ENCODE measurements at regions not wholly inside any gene's neighbourhood (a gene's known extent, or its start where the extent isn't known, plus 50 kb on each side); places are given as distances from the start of the nearest gene placed in this dataset.

DNA sequence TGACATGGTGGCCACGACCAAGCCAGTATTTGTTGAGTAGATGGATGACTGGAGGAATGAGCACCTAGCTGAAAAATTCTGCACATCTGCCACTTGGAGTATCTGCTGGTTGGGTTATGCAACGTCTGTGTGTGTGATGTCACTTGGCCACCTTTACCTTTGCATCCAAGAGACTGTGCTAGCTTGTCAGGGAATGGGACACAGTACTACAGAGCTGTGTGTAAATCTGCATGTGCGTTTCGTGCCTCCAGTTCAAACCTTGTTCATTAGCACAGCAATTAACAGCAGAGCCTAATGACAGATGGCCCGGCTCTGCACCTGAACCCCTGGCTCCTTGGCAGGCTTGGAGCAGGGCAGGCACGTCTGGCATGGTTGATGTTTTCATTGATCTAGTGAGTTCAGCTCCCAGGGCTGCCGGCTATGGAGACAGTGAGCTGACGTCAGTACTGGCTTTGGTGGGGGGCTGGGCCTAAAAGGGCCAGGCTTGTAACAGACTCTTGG, 188.4 kb upstream of the NAV2 start:
- Histone ChIP-seq H3K27ac (ENCODE audit: low read depth, low read length, poor library complexity, severe bottlenecking) (no peak overlapping the region), H3K9me3 (ENCODE audit: low read length) (no peaks in the 10 kb centered on the region), H3K27me3 (ENCODE audit: insufficient read depth, low read length) (no peaks in the 10 kb centered on the region), H3K4me3 (ENCODE audit: low read depth, low read length, poor library complexity, severe bottlenecking) (no peak overlapping the region), H3K9me2 (ENCODE audit: low read depth, low read length) (no peaks in the 10 kb centered on the region), H2AFZ (ENCODE audit: low read length) (no peak overlapping the region), H3K4me2 (ENCODE audit: low read length) (no peak overlapping the region), H3K36me3 (ENCODE audit: insufficient read depth, low read length) (no peaks in the 10 kb centered on the region), H3F3A (ENCODE audit: insufficient read depth, low read length) (no peaks in the 10 kb centered on the region), H3K79me2 (ENCODE audit: insufficient read depth, low read length) (no peaks in the 10 kb centered on the region), H4K20me1 (ENCODE audit: insufficient read depth, low read length) (no peaks in the 10 kb centered on the region), H3K9ac (ENCODE audit: low read length) (no peak overlapping the region), H3K4me1 (ENCODE audit: insufficient read depth, low read length, severe bottlenecking) (no peaks in the 10 kb centered on the region)
- TF ChIP-seq, protein P1, sequence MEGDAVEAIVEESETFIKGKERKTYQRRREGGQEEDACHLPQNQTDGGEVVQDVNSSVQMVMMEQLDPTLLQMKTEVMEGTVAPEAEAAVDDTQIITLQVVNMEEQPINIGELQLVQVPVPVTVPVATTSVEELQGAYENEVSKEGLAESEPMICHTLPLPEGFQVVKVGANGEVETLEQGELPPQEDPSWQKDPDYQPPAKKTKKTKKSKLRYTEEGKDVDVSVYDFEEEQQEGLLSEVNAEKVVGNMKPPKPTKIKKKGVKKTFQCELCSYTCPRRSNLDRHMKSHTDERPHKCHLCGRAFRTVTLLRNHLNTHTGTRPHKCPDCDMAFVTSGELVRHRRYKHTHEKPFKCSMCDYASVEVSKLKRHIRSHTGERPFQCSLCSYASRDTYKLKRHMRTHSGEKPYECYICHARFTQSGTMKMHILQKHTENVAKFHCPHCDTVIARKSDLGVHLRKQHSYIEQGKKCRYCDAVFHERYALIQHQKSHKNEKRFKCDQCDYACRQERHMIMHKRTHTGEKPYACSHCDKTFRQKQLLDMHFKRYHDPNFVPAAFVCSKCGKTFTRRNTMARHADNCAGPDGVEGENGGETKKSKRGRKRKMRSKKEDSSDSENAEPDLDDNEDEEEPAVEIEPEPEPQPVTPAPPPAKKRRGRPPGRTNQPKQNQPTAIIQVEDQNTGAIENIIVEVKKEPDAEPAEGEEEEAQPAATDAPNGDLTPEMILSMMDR (IDR thresholded peaks at IDR 0.05; ENCODE audit: low read length) = no peak
- no peak for TF ChIP-seq EZH2 (IDR thresholded peaks at IDR 0.05; ENCODE audit: borderline replicate concordance, low read length)

DNA sequence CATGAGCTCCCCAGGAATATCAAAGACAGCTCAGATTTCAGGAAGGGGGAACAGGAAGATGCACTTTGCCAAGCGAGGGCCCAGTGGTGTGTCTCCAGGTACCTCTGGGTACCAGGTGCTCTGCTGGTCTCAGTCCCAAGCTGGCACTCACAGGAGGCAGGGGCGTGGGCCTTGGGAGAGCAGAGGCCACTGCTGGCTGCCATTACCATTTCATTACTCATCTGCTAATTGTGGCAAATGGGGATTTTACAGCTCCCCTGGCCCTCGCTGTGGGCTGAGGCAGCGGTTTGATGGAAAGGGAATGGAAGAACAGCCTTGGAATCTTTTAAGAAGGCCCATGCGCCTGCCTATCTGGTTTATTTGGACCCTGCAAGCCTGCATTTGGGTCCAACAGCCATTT, 192.0 kb upstream of the NAV2 start:
- Histone ChIP-seq H3K9ac (ENCODE audit: low read length) (no peak overlapping the region), H3K9me2 (ENCODE audit: low read depth, low read length) (no peaks in the 10 kb centered on the region), H4K20me1 (ENCODE audit: insufficient read depth, low read length) (no peaks in the 10 kb centered on the region), H3K4me3 (ENCODE audit: low read depth, low read length, poor library complexity, severe bottlenecking) (no peak overlapping the region), H2AFZ (ENCODE audit: low read length) (no peak overlapping the region), H3K4me2 (ENCODE audit: low read length) (no peak overlapping the region), H3K36me3 (ENCODE audit: insufficient read depth, low read length) (no peaks in the 10 kb centered on the region), H3K4me1 (ENCODE audit: insufficient read depth, low read length, severe bottlenecking) (no peaks in the 10 kb centered on the region), H3K27ac (ENCODE audit: low read depth, low read length, poor library complexity, severe bottlenecking) (no peak overlapping the region), H3F3A (ENCODE audit: insufficient read depth, low read length) (no peaks in the 10 kb centered on the region), H3K27me3 (ENCODE audit: insufficient read depth, low read length) (no peaks in the 10 kb centered on the region), H3K9me3 (ENCODE audit: low read length) (no peaks in the 10 kb centered on the region), H3K79me2 (ENCODE audit: insufficient read depth, low read length) (no peaks in the 10 kb centered on the region)
- TF ChIP-seq, protein P1 (IDR thresholded peaks at IDR 0.05; ENCODE audit: low read length) = no peak
- TF ChIP-seq EZH2 (IDR thresholded peaks at IDR 0.05; ENCODE audit: borderline replicate concordance, low read length) = no peak

DNA sequence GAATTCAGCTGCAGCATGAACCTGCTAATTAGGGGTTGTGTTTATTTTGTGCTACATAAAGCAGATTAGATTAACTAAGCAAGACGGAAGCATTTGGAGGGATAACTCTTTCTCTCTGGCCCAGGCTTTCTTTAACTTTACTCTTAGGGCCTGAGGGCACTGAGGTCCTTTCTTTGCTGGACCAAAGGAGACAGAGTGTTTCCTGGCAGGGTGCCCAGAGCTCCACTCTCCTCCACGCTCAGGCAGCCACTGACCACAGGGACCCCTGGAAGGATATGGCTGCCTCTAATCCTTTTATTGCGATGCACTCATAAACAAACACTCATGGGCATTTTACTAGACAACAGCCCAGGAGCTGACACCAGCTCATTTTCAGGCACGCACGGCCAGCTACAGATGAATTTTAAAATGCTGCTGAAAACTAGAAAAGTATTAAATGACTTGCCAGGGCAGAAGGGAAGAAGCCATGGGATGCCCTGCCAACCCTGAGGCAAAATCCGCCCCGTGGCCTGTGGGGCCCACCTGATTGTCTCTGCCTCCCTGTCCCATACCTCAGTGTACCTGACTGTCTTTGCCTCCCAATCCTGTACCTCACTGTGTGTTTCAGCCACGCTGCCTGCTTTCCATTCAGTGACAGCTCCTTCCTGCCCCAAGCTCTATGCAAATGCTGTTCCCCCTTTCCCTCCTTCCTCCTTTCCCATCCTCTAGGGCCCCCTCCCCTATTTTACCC, 192.6 kb upstream of the NAV2 start:
- Histone ChIP-seq H3K9me2 (ENCODE audit: low read depth, low read length) (no peaks in the 10 kb centered on the region), H3K27me3 (ENCODE audit: insufficient read depth, low read length) (no peaks in the 10 kb centered on the region), H3K79me2 (ENCODE audit: insufficient read depth, low read length) (no peaks in the 10 kb centered on the region), H3K9ac (ENCODE audit: low read length) (no peak overlapping the region), H4K20me1 (ENCODE audit: insufficient read depth, low read length) (no peaks in the 10 kb centered on the region), H3K4me2 (ENCODE audit: low read length) (no peak overlapping the region), H3K27ac (ENCODE audit: low read depth, low read length, poor library complexity, severe bottlenecking) (no peak overlapping the region), H3K4me3 (ENCODE audit: low read depth, low read length, poor library complexity, severe bottlenecking) (no peak overlapping the region), H3K36me3 (ENCODE audit: insufficient read depth, low read length) (no peaks in the 10 kb centered on the region), H3K4me1 (ENCODE audit: insufficient read depth, low read length, severe bottlenecking) (no peaks in the 10 kb centered on the region), H3F3A (ENCODE audit: insufficient read depth, low read length) (no peaks in the 10 kb centered on the region), H2AFZ (ENCODE audit: low read length) (no peak overlapping the region), H3K9me3 (ENCODE audit: low read length) (no peaks in the 10 kb centered on the region)
- TF ChIP-seq, protein P1 (IDR thresholded peaks at IDR 0.05; ENCODE audit: low read length) = no peak

Data from OCI-LY1 (cell line).